Heart right ventricle (tissue), 16 donors: ENCODE measurements at regions not wholly inside any gene's neighbourhood (a gene's known extent, or its start where the extent isn't known, plus 50 kb on each side); places are given as distances from the start of the nearest gene placed in this dataset.

ENCODE experiments used
- ATAC-seq, 8 donors: fragments of 200-7000 bp; cut with Tn5 transposase; one replicate each; pipeline ENCODE4 v1.9.1; 2020; ENCODE audit warnings: mild to moderate bottlenecking in 8 of 8, moderate library complexity in 8 of 8, moderate number of reproducible peaks in 1 of 8
- DNase-seq, 2 donors: peaks; one replicate each; pipeline ENCODE4 v3.0.0-alpha.2; 2020
- H3K27ac ChIP-seq, 10 donors: fragments of 200-600 bp; sonication (generic) in 2 of 10; one replicate each; pipeline versions ENCODE4 v1.5.0 to v1.8.0; 2020 to 2022; ENCODE audit warnings: mild to moderate bottlenecking in 3 of 10
- H3K27me3 ChIP-seq, 7 donors: fragments of 200-600 bp; one replicate each; pipeline ENCODE4 v1.8.0; 2021 to 2022; ENCODE audit warnings: mild to moderate bottlenecking in 2 of 7
- H3K36me3 ChIP-seq, 9 donors: fragments of 200-600 bp; sonication (generic) in 1 of 9; one replicate each; pipeline versions ENCODE4 v1.5.0 to v1.8.0; 2020 to 2022; ENCODE audit warnings: mild to moderate bottlenecking in 2 of 9
- H3K4me1 ChIP-seq, 9 donors: fragments of 200-600 bp; sonication (generic) in 1 of 9; one replicate each; pipeline versions ENCODE4 v1.5.0 to v1.8.0; 2020 to 2022; ENCODE audit warnings: mild to moderate bottlenecking in 4 of 9
- H3K4me3 ChIP-seq, 10 donors: fragments of 200-600 bp; sonication (generic) in 2 of 10; one replicate each; pipeline versions ENCODE4 v1.5.0 to v1.8.0; 2020 to 2022; ENCODE audit warnings: mild to moderate bottlenecking in 7 of 10, moderate library complexity in 2 of 10
- H3K9me3 ChIP-seq, 11 donors: fragments of 200-600 bp in 10 of 11; sonication (generic) in 2 of 11; one replicate each; pipeline versions ENCODE4 v1.5.0 to v1.8.0; 2013 to 2022; ENCODE audit warnings: mild to moderate bottlenecking in 2 of 11, control low read depth in 1 of 11, moderate library complexity in 1 of 11
- WGBS, 2 donors: extraction: QIAGEN DNeasy Blood & Tissue Kit; methylation state at CpG; one replicate each; pipeline ENCODE4 v1.1.7; 2013; ENCODE audit warnings: inconsistent platforms in 1 of 2; 5-methylcytosine and 5-hydroxymethylcytosine counted together
- intact Hi-C, 10 donors: fragments of 100-400 bp; cut with DNase I; formaldehyde crosslinking; loops; one replicate each; pipeline versions ENCODE4 v1.11.1 to v1.14.2; 2022
- TF ChIP-seq, protein P1 (sequence below), 9 donors: fragments of 200-600 bp; sonication (generic) in 2 of 9; IDR thresholded peaks; one replicate each; pipeline versions ENCODE4 v1.5.0 to v1.8.0; 2021 to 2022; ENCODE audit warnings: antibody characterized with exemption in 9 of 9, mild to moderate bottlenecking in 5 of 9, moderate library complexity in 1 of 9
- donor health status: Arrhythmogenic right ventricular cardiomyopathy.
- donor health status: ischemic (EF 13 %, LVEDD 7.1; RV severe dilation, severe dysfunction).
- donor health status: healthy with polysubstance abuse.
- donor health status: DM: no; HTN: yes; CAD: no.
- donor health status: DM: no; HTN: no; CAD: no.
- donor health status: ischemic (EF 25% LVEDD 6.9; RV normal size, moderate dysfunction).
- donor health status: ischemic (EF 25% LVEDD 5.7; RV mildly dilated, moderate dysfunction).
- donor health status: healthy.
- donor health status: DM: yes; HTN: yes; CAD: no.
- donor health status: Ischemic cardiomyopathy.
- donor health status: ischemic (EF 35%, LVEDD 5.7; RV mildly dilated, moderate dysfunction).
- donor health status: nonischemic (EF 11% LVEDD 7.7; RV severe dilation, severe dysfunction).
- donor health status: DM: yes; HTN: yes; CAD: no.
- donor health status: PGD.
- donor health status: ischemic (EF 29% LVEDD 5.4; RV normal size, mild dysfunction).
- donor health status: nonischemic (EF 23%, LVEDD 6.1; RV moderate dilation, normal function).

DNA sequence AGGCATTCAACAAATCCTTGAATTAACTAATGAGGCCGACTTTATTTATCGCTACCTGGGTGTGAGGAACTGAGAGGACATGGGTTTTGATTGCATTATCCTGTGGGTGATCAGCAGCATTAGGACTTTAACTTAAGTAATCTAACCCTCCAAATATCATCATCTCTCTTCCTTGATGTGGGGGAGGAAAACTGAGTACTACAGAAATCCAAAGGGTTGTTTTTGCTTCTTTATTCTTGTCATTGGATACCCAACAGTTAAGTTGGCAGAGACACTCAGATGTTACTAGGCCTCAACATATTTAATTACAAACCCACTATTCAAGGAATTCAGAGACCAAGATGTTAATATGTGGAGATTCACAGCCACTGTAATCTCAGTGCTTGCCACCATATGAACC lies 97.4 kb upstream of the ST6GALNAC5 start:
- intact Hi-C loops, result no loop called here

DNA sequence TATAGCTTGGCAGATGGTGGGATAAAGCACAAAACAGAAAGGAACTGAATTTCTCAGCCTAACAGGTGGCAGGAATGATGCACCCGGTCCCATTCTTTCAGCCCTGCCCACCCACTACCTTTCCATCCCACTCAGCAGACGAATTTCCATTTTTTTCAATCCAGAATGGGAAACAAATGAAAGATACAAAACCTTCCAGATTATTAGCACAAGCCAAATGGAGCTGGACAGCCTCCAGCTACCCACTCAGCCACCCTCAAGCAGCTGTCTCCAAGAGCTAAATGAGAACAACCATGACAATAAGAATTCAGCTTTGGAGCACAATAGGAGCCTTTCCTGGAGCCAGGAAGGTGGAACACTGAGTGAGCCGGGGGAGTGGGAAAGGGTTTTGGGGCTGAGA lies 96.3 kb upstream of the ST6GALNAC5 start:
- H3K36me3 ChIP-seq, result no peaks in the 10 kb centered on the region
- no peaks in the 10 kb centered on the region for H3K4me1 ChIP-seq
- H3K4me3 ChIP-seq, result no peak overlapping the region
- peaks cover 0 to 18% (median 4%) of the 10 kb centered on the region in 7 donors for H3K27me3 ChIP-seq
- TF ChIP-seq, protein P1, sequence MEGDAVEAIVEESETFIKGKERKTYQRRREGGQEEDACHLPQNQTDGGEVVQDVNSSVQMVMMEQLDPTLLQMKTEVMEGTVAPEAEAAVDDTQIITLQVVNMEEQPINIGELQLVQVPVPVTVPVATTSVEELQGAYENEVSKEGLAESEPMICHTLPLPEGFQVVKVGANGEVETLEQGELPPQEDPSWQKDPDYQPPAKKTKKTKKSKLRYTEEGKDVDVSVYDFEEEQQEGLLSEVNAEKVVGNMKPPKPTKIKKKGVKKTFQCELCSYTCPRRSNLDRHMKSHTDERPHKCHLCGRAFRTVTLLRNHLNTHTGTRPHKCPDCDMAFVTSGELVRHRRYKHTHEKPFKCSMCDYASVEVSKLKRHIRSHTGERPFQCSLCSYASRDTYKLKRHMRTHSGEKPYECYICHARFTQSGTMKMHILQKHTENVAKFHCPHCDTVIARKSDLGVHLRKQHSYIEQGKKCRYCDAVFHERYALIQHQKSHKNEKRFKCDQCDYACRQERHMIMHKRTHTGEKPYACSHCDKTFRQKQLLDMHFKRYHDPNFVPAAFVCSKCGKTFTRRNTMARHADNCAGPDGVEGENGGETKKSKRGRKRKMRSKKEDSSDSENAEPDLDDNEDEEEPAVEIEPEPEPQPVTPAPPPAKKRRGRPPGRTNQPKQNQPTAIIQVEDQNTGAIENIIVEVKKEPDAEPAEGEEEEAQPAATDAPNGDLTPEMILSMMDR (IDR thresholded peaks at IDR 0.05), result no peak
- intact Hi-C loops, result no loop called here
- H3K9me3 ChIP-seq, result no peaks in the 10 kb centered on the region
- ATAC-seq (no peak), DNase-seq (no peak)
- H3K27ac ChIP-seq, result no peak overlapping the region
- 29 to 37% methylated on average over 3 of the region's 3 CpGs for WGBS, 2 donors

More for the DNA sequence above, 97.4 kb upstream of the ST6GALNAC5 start:
- TF ChIP-seq, protein P1 (IDR thresholded peaks at IDR 0.05), result no peak
- Histone ChIP-seq H3K4me1 (peaks cover 0 to 7% (median 0%) of the 10 kb centered on the region in 9 donors), H3K27ac (no peak overlapping the region), H3K36me3 (no peaks in the 10 kb centered on the region), H3K27me3 (peaks cover 0 to 18% (median 5%) of the 10 kb centered on the region in 7 donors), H3K9me3 (no peaks in the 10 kb centered on the region), H3K4me3 (no peak overlapping the region)
- DNase-seq (no peak), ATAC-seq (no peak)
- WGBS, 2 donors, result 91 to 94% methylated on average over 2 of the region's 2 CpGs

DNA sequence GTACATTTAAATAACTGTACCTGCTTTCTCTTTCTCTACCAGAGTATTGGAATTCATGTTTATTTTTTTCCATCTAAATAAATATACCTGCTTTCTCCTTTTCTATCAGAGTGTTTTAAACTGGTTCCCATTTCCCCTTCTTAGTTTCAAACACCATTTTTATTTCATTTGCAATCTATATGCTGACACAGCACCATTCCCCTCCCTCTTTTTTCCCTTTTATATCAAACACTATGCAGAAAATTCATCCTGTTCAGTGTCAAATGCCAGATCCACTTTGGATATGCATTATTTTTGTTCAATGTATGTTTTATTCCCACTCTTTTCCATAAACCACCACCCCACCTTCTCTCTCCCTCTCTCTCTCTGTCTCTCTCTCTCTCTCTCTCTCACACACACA lies 85.8 kb upstream of the ST6GALNAC5 start:
- DNase-seq (no peak), ATAC-seq (no peak)
- intact Hi-C loops, result no loop called here
- H3K9me3 ChIP-seq, result peaks cover 0 to 11% (median 0%) of the 10 kb centered on the region in 11 donors
- H3K4me3 ChIP-seq, result no peak overlapping the region
- H3K27ac ChIP-seq, result no peak overlapping the region
- H3K4me1 ChIP-seq, result no peaks in the 10 kb centered on the region
- TF ChIP-seq, protein P1 (IDR thresholded peaks at IDR 0.05), result no peak
- H3K27me3 ChIP-seq, result no peaks in the 10 kb centered on the region
- no peaks in the 10 kb centered on the region for H3K36me3 ChIP-seq

DNA sequence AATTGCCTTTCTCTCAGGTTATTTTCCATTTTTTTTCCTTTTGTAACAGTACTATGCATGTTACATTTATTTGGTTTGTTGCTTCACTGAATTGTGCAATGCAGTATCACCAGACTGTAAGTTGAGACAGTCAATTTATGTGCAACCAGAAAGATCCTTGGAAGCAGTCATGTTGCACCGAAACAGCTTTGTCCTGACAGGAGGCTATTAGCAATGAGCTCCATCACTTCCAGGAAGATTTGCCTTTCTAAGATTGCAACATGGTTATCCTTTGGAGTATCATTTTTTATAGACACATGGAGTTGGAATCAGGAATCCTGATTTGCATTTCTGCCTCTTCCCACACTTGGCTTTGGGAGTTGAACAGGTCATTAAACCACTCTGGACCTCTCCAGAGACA lies 84.5 kb upstream of the ST6GALNAC5 start:
- intact Hi-C loops, result no loop called here
- H3K27me3 ChIP-seq, result no peaks in the 10 kb centered on the region
- H3K36me3 ChIP-seq, result no peaks in the 10 kb centered on the region
- TF ChIP-seq, protein P1 (IDR thresholded peaks at IDR 0.05), result no peak
- no peaks in the 10 kb centered on the region for H3K4me1 ChIP-seq
- H3K9me3 ChIP-seq, result peaks cover 0 to 11% (median 0%) of the 10 kb centered on the region in 11 donors
- 84 to 95% methylated on average over 1 of the region's 1 CpG for WGBS, 2 donors
- ATAC-seq (no peak), DNase-seq (no peak)
- no peak overlapping the region for H3K27ac ChIP-seq
- H3K4me3 ChIP-seq, result no peak overlapping the region

DNA sequence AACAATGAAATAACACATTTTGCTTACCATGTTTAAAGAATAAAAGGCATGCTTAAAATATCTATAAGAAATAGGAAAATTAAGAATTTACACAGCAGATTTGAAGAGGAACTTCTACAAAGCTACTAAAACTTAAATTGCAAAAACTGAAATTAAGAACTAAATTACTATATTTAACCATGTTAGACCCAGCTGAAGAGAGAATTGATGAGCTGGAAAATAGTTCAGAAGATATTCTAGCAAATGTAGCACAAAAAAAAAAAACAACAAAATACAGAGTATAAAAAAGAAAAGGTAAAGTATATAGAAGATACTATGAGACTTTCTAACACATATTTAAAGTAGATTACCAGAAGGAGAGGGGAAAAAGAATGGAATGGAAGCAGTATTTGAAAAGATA lies 82.8 kb upstream of the ST6GALNAC5 start:
- DNase-seq (no peak), ATAC-seq (no peak)
- Histone ChIP-seq H3K4me1 (no peaks in the 10 kb centered on the region), H3K4me3 (no peak overlapping the region), H3K27me3 (no peaks in the 10 kb centered on the region), H3K27ac (no peak overlapping the region), H3K9me3 (peaks cover 0 to 11% (median 0%) of the 10 kb centered on the region in 11 donors), H3K36me3 (no peaks in the 10 kb centered on the region)
- TF ChIP-seq, protein P1 (IDR thresholded peaks at IDR 0.05), result no peak
- intact Hi-C loops, result no loop called here
